ENCODE measurements at regions not wholly inside any gene's neighbourhood (a gene's known extent, or its start where the extent isn't known, plus 50 kb on each side); places are given as distances from the start of the nearest gene placed in this dataset.

DNA sequence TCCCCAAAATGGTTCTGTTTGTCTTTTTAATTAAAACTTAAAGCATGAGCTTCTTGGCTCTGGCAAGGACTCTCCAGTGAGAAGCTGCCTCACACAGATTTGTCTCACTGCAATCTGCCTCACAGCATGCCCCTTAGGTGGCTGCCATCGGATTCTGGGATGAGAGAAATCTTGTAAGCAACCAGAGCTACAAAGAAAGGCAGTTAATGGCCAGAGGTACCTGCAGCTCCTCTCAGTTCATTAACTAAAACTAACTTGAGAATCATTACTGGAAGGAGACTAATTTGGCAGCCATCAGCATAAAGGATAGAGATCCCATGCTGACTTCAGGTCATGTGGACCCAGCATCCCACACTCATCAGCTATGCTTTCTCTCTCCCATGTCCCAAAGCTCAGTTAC is 220.6 kb upstream of the DMAC1 start:
- H3K4me3 ChIP-seq (ENCODE audit: low read length), result no peak overlapping the region
- no peak for DNase-seq (ENCODE audit: low read depth, low spot score)

DNA sequence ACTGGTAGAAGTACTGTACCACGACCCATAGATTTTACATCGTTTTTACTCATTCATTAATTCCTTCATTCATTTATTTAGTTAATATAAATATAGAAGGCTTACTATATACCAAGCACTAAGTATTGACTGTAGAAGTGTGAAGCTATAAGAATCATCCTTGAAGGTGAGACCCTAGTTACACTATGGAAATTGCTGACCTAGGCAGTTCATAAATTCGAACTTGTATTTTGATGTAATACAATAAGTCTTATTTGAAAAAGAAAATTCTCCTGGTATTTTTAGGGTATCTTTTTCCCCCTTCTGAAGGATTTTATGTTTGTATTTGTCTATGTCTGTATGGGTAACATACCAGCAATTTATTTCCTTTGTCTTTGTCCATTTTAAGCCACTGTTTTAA is 220.1 kb upstream of the DMAC1 start:
- H3K4me3 ChIP-seq (ENCODE audit: low read length), result no peak overlapping the region
- no peak for DNase-seq (ENCODE audit: low read depth, low spot score)

DNA sequence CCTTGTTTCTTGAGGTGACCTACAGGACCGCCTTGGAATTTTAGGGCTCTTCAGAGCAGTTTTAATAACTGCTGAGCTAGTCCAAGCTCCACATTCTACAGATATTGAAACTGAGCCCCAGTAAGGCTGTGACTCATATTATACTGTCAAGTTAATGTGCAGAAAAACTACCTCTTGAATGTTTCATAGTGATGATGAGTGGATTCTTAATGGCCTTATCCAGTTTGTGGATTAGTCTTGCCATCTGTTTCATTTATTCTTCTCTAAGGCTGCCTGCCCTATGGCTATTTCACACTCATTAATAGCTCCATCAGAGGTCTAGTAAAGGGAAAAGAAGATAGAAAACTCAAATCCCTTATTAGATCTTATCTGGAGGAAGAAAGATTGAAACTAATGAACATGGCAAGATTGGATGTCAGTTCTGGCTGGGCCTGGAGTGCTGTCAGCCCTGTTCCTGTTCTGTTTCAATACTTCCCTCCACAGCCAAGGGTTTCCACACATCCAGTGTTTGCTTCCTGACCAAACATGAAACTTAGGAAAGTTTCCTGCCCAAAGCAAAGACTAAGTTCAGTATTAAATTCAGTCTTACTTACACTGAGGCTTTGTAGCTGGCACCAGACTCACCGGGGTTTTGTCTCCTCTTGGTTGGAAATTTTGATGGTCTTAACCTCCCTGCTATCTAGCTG is 215.6 kb upstream of the DMAC1 start:
- no peak overlapping the region for H3K4me3 ChIP-seq (ENCODE audit: low read length)
- no peak for DNase-seq (ENCODE audit: low read depth, low spot score)

DNA sequence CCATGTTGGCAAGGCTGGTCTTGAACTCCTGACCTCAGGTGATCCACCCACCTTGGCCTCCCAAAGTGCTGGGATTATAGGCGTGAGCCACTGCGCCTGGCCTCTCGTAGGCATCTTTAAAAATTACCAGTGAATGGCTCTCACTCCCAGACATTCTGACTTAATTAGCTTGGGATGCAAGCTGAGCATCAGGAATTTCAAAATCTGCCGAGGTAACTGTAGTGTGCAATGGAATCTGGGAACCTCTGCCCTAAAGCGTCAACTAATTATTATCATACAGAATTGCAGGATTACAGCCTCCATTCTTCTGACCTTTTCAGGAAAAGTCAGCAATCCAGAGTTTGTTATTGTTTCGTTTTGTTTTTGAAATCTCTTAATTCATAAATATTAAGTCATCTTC is 213.4 kb upstream of the DMAC1 start:
- no peak overlapping the region for H3K4me3 ChIP-seq (ENCODE audit: low read length)
- DNase-seq (ENCODE audit: low read depth, low spot score), result no peak

DNA sequence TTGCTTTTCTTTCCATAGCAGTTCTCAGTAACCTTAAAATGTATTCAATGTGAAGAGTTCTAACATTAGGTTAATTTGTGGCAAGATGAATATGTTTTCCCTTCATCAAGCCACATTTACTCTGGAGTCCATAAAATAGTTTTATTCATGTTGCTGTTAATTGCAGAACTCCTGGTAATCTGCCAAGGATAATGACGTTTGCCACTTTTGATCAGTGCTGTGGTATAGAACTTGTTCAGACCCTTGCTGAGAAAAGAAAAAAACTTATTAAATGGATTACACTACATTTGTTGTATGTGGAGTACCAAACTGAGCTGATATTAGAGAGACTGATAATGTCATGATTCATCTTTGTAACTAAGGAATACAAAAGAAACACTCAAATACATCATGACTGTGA is 212.4 kb upstream of the DMAC1 start:
- no peak for DNase-seq (ENCODE audit: low read depth, low spot score)
- no peak overlapping the region for H3K4me3 ChIP-seq (ENCODE audit: low read length)

DNA sequence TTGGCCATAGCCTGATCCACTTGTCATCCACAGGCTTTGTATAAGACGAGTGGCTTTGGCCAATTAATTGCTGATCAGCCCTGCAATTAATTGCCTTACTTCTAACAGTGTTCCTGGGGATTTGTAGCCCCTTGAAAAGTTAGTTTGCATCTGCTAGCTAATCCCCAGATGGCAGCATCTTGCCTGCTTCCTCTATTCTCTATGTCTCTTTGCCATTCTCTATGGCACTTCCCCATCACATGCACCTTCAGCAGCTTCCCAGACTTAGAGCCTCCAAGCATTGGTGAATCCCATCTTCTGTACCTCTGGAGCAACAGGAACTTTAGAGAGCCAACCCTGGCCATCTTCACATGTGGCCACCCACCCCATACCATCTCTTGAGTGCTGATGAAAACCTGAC is 197.0 kb upstream of the DMAC1 start:
- no peak overlapping the region for H3K4me3 ChIP-seq (ENCODE audit: low read length)
- DNase-seq (ENCODE audit: low read depth, low spot score), result no peak

DNA sequence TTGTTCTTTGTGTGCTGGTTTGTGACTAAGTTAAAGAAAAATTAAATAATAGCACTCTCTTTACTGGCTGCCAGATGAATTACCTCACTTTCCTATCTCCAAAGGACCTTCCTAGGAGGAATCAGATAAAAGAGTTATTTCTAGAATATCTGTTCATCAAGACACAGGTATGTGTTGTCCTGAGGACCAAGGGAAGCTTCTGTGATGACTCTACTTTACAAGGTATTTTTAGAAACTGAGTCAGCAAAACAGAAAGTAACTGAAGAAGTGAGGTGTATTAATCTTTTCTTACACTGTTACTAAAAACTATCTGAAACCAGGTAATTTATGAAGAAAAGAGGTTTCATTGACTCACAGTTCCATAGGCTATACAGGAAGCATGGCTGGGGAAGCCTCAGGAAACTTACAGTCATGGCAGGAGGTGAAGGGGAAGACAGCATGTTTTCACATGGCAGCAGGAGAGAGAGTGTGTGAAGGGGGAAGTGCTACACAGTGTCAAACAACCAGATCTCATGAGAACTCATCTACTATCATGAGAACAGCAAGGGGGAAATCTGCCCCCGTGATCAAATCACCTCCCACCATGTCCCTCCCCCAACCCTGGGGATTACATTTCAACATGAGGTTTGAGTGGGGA is 189.2 kb upstream of the DMAC1 start:
- H3K4me3 ChIP-seq (ENCODE audit: low read length), result no peak overlapping the region
- DNase-seq (ENCODE audit: low read depth, low spot score), result no peak

DNA sequence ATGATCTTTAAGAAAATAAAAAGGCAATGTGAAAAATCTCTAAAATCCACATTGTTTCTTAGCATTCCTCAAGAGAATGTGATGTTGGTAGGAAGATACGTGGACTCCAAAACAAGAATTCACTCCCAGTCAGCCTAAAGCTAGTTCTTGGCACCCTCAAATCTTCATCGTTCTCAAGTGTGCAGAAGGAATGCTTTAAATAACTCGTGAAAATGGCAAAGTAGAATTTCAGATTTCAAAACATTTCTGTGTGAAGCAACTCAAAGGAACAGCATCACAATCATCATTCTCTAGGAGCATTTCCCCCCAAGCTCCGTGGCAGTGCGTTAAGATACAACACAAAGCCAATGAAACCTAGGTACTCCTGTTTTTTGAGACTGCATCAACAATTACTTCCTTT is 185.1 kb upstream of the DMAC1 start:
- no peak for DNase-seq (ENCODE audit: low read depth, low spot score)
- no peak overlapping the region for H3K4me3 ChIP-seq (ENCODE audit: low read length)

DNA sequence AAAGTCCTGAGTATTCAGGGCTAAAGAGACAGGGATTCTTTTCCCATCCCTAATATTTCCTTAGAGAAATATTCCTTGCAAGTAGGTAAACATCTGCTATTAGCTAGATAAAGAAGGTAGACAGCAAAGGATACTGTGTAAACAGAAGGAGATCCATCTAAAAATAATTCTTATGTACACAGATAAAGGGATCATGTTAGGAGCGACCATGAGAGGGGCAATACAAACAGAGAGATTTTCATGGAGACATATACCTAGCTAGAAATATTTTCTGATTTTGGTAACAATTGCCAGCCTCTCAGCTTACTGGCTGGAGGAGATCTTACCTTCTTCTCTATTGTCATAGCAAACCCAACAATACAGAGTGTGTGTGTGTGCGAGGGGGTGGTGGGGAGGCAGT is 184.6 kb upstream of the DMAC1 start:
- no peak for DNase-seq (ENCODE audit: low read depth, low spot score)
- no peak overlapping the region for H3K4me3 ChIP-seq (ENCODE audit: low read length)

DNA sequence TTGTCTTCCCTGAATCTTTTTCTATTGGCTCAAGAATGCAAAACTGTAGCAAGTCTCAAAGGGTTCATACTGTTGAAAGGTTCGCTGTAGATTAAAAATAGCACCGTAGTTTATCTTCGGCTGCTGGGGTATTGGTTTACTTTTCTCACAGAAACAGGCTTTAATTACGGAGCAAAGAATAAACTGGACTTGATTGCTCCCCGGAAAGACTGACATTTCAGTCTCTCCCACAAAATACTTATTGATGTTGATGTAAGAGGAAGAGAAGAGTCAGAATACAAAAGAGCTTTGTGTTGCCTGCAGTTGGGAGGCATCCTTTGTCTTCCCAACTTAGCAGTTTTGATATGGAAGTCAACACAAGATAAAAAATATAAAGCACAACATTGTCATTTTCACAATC is 183.9 kb upstream of the DMAC1 start:
- DNase-seq (ENCODE audit: low read depth, low spot score), result no peak
- H3K4me3 ChIP-seq (ENCODE audit: low read length), result no peak overlapping the region

DNA sequence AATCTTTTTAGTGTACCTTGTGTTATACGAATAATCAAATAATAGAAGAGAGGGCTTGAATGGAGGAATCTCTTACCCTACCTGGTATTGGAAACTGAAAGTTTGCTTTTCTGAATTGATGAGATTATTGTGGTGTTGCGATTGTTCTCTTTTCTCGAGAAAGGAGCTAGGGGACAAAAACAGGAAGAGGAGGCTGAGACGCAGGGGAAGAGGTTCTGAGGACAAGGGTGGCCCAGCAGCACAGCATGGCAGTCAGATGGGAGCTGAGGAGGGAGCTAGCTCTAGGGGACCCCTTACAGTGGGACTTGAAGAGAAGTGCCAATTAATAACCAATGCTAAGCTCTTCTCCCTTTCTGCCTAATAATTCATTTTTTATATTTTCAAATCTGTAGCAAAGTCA is 183.3 kb upstream of the DMAC1 start:
- H3K4me3 ChIP-seq (ENCODE audit: low read length), result no peak overlapping the region
- no peak for DNase-seq (ENCODE audit: low read depth, low spot score)

DNA sequence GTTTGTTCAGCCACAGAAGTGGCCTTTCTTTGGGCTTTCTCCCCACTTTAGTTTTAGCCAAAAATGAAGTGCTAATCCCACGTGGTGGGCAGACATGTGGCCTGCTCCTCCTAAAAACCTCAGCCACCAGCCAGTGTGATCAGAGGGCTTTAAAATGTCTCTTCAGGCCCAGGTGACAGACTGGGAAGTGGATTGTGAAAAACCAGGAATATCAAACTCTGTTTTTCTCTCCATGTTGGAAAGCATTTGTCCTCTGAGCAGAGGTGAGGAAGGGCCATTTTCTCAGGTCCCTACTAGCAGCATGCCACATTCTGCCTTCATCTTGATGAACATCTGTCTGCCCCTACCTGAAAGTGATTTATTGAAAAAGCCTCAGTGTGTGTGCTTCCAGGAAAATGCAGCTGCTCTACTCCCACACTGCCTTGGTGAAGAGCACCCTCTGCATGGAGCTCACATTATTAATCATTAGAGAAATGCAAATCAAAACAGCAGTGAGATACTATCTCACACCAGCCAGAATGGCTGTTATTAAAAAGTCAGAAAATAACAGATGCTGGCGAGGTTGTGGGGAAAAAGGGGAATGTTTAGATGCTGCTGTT is 181.2 kb upstream of the DMAC1 start:
- no peak overlapping the region for H3K4me3 ChIP-seq (ENCODE audit: low read length)
- DNase-seq (ENCODE audit: low read depth, low spot score), result no peak

DNA sequence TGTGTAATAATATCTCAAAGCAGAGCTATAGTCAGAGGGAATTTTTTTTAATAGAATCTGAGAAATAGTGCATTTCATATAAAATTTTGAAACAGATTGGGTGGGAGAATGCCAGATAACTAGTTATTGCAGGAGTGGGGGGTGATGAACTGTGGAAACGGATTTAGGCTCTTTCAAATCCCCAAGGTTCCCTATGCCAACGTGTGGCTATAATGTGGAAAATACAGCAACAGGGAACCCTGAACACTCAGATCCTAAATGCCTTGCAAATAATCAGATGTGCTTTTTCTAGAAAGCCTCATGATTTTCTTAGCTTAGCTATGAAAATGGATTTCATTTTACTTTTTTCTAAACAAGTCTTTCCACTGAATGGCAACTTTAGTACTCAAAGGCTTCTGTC is 180.5 kb upstream of the DMAC1 start:
- H3K4me3 ChIP-seq (ENCODE audit: low read length), result no peak overlapping the region

DNA sequence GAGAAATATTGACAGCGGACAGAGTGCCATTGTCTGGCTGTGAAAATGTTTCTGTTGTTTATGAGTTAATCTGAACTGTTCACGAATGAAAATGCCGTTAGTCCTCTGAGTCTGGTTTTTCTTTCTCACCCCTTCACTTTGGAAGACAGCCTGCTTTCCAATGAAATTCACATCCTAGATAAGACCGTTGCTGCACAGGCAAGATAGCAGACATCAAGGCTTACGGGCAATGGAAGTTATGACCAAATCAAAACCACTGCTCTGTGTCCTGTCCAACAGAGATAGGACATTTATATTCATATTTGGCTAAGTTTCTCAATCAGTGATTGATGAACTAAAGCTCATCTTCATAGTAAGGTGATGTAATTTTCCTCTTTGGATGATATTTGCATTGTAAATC is 180.0 kb upstream of the DMAC1 start:
- H3K4me3 ChIP-seq (ENCODE audit: low read length), result no peak overlapping the region
- no peak for DNase-seq (ENCODE audit: low read depth, low spot score)

More for the DNA sequence above, 180.5 kb upstream of the DMAC1 start:
- DNase-seq (ENCODE audit: low read depth, low spot score), result no peak

DNA sequence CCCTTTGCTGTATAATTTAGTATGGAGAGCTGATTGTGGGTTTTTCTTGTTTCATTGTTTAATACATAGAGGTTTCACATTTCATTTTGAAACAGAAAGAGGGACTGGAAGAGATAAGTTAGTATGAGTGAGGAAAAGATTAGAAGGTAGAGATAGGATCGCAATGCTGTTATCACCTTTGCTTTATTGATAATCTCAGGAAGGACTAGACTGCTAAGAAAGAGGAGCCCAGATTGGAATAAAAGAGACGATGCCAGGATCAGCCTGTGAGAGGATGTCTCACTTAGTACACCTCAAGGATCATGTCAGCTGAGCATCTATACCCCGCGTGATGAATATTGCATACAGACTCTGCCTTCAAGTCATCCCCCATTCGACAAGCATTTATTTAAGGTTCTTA is 178.0 kb upstream of the DMAC1 start:
- no peak for DNase-seq (ENCODE audit: low read depth, low spot score)

DNA sequence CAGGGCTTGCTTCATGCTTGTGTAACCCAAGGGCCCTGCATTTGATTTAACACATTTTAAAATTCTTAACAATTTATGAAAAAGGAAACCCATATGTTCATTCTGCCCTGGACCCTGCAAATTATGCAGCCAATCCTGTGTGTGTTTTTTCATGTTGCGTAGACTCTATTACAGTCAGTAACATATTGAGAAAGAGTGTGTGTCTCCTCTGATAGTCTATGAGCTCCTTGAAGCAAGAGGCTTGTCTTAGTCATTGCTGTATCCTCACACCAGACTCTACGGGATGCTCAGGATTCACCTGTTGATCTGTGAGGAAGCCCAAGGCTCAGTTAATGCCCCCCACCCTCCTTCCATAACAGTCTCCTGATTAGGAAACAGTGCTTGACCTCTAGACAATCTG is 177.3 kb upstream of the DMAC1 start:
- no peak overlapping the region for H3K4me3 ChIP-seq (ENCODE audit: low read length)
- no peak for DNase-seq (ENCODE audit: low read depth, low spot score)

More for the DNA sequence above, 178.0 kb upstream of the DMAC1 start:
- no peak overlapping the region for H3K4me3 ChIP-seq (ENCODE audit: low read length)

DNA sequence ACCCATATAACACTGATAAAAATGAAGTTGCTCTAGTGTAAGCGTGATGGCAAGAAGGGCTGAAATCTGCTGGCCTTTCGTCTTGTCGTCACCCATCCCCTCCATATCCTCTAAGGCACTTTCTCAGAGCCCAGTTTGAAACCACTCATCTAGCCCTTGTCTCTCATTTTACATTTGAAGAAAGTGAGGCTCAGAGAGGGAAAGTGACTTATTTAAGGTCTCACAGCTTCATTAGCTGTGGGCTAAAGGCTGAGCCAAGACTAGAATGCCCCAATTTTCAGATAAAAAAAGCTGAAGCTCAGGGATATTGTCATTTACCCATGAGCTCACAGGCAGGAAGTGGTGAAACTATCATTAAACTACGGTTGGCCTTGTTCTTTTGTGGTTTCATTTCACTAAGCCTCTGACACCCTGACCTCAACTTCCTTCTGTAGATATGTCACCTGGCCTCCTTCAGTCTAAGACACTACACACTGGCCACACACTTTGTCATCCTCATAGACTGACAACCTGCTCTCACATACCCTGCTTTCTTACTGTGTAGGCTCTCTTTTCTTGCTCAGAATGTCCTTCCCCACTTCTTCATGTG is 176.7 kb upstream of the DMAC1 start:
- no peak overlapping the region for H3K4me3 ChIP-seq (ENCODE audit: low read length)
- peak; percentile 93 for DNase-seq (ENCODE audit: low read depth, low spot score)

DNA sequence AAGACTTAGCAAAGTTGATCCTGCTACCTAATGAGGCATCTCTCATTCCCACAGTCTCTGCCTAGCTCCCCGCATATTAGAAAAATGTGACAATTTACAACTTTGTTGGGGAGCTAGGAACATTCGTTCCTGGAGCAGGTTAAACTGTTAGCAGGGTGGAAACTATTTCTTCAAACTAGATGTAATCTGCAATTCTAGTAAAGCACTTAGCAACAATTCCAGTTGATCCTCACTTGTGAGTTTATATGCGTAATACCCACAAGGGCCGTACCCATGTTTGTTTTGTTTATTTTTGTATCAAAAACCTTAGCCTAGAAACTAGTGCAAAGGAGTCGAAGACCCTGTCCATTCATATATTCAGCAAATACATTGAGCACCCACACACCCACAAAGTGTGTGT is 175.8 kb upstream of the DMAC1 start:
- no peak for DNase-seq (ENCODE audit: low read depth, low spot score)
- no peak overlapping the region for H3K4me3 ChIP-seq (ENCODE audit: low read length)

DNA sequence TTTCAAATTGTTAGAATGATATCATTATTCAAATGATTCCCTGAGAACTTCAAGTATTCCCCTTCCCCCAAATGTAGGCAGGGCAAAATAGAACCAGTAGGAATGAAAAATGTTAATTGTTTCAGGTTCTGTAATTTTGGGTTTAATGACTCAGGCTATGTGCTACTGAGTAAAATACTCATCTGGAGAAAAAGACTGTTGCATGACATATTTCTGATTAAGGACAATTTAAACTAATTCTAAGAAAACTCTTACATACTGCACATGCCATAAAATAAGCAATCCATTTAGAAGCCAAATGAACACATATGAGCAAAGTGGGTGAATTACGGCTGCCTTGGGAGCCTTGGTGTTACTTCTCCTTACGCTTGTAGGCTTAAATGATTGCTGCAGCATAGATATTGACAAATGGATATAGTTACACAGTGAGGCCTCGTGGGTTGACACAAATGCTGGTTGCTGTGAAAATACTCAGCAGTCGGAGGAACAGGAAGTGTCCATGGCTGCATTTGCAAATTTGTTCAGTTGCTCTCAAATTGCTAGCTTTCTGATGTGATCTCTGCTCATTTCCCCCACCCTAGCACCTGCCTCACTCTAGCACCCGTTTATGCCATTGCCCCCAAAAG is 174.9 kb upstream of the DMAC1 start:
- no peak overlapping the region for H3K4me3 ChIP-seq (ENCODE audit: low read length)
- peak; percentile 39 for DNase-seq (ENCODE audit: low read depth, low spot score)

DNA sequence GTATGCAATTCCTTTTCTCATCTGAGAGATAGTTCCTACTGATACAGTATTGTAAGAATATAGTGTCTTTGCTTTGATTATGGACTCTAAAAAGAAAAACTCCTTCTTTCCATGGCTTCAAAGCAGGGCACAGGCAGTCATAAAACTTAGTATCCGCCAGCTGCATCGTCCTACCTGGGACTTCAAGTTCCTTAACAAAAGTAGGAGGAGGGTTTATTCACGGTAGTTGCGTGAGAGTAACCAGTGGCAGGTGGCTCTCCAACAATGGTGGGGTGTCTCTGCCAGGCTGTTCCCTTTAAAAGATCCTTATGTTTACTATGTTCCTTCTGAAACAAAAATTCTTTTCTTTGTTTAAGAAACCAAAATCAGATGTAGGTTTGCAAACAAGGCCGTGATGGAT is 173.5 kb upstream of the DMAC1 start:
- H3K4me3 ChIP-seq (ENCODE audit: low read length), result no peak overlapping the region
- no peak for DNase-seq (ENCODE audit: low read depth, low spot score)
